ENCODE measurements at regions not wholly inside any gene's neighbourhood (a gene's known extent, or its start where the extent isn't known, plus 50 kb on each side); places are given as distances from the start of the nearest gene placed in this dataset.

DNA sequence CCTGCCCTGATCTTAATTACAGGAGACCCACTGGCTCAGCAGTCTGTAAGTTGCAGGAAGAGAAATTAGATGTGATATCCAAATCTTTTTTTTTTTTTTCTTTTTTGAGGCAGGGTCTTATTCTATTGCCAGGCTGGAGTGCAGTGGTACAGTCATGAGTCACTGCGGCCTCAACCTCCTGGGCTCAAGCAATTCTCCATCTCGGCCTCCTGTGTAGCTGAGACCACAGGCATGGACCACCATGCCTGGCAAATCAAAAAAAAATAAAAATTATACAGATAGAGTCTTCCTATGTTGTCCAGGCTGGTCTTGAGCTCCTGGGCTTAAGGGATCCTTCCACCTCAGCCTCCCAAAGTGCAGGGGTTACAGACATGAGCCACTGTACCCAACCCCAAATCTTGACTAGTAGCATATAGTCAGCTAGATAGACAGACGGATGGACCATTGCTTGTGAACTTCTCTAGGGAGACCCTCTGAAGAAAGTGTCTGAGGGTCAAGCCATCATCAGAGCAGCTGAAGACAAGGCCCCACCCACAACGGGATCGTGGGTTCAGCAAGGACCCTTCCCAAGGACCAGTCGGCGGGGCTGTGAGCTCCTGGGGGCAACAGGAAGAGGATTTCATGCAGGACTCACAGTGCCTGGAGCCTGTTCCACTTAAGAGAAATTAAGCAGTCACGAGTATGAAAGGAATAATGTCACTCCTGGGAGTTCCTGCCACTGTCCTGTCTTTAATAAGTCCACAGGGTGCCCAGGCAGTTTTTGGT, 222.7 kb downstream of the ANKRD60 start:
- TF ChIP-seq, protein P1, sequence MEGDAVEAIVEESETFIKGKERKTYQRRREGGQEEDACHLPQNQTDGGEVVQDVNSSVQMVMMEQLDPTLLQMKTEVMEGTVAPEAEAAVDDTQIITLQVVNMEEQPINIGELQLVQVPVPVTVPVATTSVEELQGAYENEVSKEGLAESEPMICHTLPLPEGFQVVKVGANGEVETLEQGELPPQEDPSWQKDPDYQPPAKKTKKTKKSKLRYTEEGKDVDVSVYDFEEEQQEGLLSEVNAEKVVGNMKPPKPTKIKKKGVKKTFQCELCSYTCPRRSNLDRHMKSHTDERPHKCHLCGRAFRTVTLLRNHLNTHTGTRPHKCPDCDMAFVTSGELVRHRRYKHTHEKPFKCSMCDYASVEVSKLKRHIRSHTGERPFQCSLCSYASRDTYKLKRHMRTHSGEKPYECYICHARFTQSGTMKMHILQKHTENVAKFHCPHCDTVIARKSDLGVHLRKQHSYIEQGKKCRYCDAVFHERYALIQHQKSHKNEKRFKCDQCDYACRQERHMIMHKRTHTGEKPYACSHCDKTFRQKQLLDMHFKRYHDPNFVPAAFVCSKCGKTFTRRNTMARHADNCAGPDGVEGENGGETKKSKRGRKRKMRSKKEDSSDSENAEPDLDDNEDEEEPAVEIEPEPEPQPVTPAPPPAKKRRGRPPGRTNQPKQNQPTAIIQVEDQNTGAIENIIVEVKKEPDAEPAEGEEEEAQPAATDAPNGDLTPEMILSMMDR (conservative IDR thresholded peaks at IDR 0.05; ENCODE audit: low read depth, low read length) = no peak
- no peak for TF ChIP-seq EZH2 (IDR thresholded peaks at IDR 0.05; ENCODE audit: borderline replicate concordance, low read depth, low read length, poor library complexity, severe bottlenecking)
